Activated CD8-positive, alpha-beta T cell treated with anti-CD3 and anti-CD28 coated beads for 36 hours (primary cell): ENCODE measurements at regions not wholly inside any gene's neighbourhood (a gene's known extent, or its start where the extent isn't known, plus 50 kb on each side); places are given as distances from the start of the nearest gene placed in this dataset.
"Not testable (repeated sequence)": the region's sequence is repeated elsewhere in the genome, so short reads cannot be mapped to it uniquely, and the experiment has no call there.

ENCODE experiments used
- ATAC-seq: fragments of 200-7000 bp; cut with Tn5 transposase; one replicate; pipeline ENCODE4 v1.10.0; 2021; ENCODE audit warnings: mild to moderate bottlenecking, moderate library complexity
- CTCF ChIA-PET: fragments of 350-600 bp; sonication (Branson Sonifier 250); formaldehyde crosslinking; loops from one replicate; lab custom pipeline; 2021; ENCODE audit warnings: antibody characterized with exemption; lab: Charles Lee
- POLR2A ChIA-PET: fragments of 350-600 bp; sonication (Branson Sonifier 250); formaldehyde crosslinking; loops from one replicate; lab custom pipeline; 2021; ENCODE audit warnings: antibody characterized with exemption; lab: Charles Lee
- DNase-seq: peaks from one replicate; pipeline ENCODE4 v3.0.0-alpha.2; 2020
- H3K27ac Mint-ChIP-seq: one replicate; pipeline ENCODE4 v1.8.0; 2021; ENCODE audit warnings: mild to moderate bottlenecking, mixed read lengths
- H3K27me3 Mint-ChIP-seq: one replicate; pipeline ENCODE4 v1.8.0; 2021; ENCODE audit warnings: mixed read lengths
- H3K36me3 Mint-ChIP-seq: one replicate; pipeline ENCODE4 v1.8.0; 2021; ENCODE audit warnings: low read depth, mixed read lengths
- H3K4me1 Mint-ChIP-seq: one replicate; pipeline ENCODE4 v1.8.0; 2021; ENCODE audit warnings: low read depth, mixed read lengths
- H3K4me3 Mint-ChIP-seq: one replicate; pipeline ENCODE4 v1.8.0; 2021; ENCODE audit warnings: mild to moderate bottlenecking, moderate library complexity, mixed read lengths
- H3K9me3 Mint-ChIP-seq: one replicate; pipeline ENCODE4 v1.8.0; 2021; ENCODE audit warnings: mixed read lengths
- intact Hi-C: fragments of 100-400 bp; cut with micrococcal nuclease; formaldehyde crosslinking; loops from one replicate; pipeline ENCODE4 v1.10.0; 2022

- DNase-seq, H3K9me3 Mint-ChIP-seq, H3K36me3 Mint-ChIP-seq, POLR2A ChIA-PET, H3K27me3 Mint-ChIP-seq, CTCF ChIA-PET, ATAC-seq, H3K27ac Mint-ChIP-seq, H3K4me3 Mint-ChIP-seq, intact Hi-C loops: not testable (repeated sequence)
- peaks cover 24% of the 10 kb centered on the region for H3K4me1 Mint-ChIP-seq
These were observed 119.3 kb downstream of the NPIPB11 start for GRCh38 chr16:29287246-29287645.

GRCh38 chr16:29286796-29287195 is 119.7 kb downstream of the NPIPB11 start:
- CTCF ChIA-PET, H3K36me3 Mint-ChIP-seq, intact Hi-C loops, DNase-seq, H3K4me3 Mint-ChIP-seq, H3K27ac Mint-ChIP-seq, ATAC-seq, H3K27me3 Mint-ChIP-seq, POLR2A ChIA-PET, H3K9me3 Mint-ChIP-seq: not testable (repeated sequence)
- H3K4me1 Mint-ChIP-seq = peaks cover 24% of the 10 kb centered on the region

- H3K9me3 Mint-ChIP-seq, ATAC-seq, CTCF ChIA-PET, H3K27ac Mint-ChIP-seq, intact Hi-C loops, H3K27me3 Mint-ChIP-seq, DNase-seq, H3K36me3 Mint-ChIP-seq, POLR2A ChIA-PET, H3K4me3 Mint-ChIP-seq: not testable (repeated sequence)
- H3K4me1 Mint-ChIP-seq = peaks cover 24% of the 10 kb centered on the region
These were observed 120.3 kb downstream of the NPIPB11 start for GRCh38 chr16:29286161-29286560.

- H3K27me3 Mint-ChIP-seq, H3K27ac Mint-ChIP-seq, H3K9me3 Mint-ChIP-seq, H3K36me3 Mint-ChIP-seq, intact Hi-C loops, CTCF ChIA-PET, POLR2A ChIA-PET: not testable (repeated sequence)
- Mint-ChIP-seq H3K4me1 (peaks cover 17% of the 10 kb centered on the region), H3K4me3 (peak overlapping the region; percentile 42)
- ATAC-seq (peak; percentile 45), DNase-seq (peak; percentile 25)
These were observed 121.2 kb downstream of the NPIPB11 start for GRCh38 chr16:29285151-29285885.

GRCh38 chr16:29284723-29285122 is 121.8 kb downstream of the NPIPB11 start:
- intact Hi-C loops, H3K9me3 Mint-ChIP-seq, H3K4me3 Mint-ChIP-seq, H3K27ac Mint-ChIP-seq, H3K27me3 Mint-ChIP-seq, POLR2A ChIA-PET, H3K36me3 Mint-ChIP-seq, CTCF ChIA-PET: not testable (repeated sequence)
- H3K4me1 Mint-ChIP-seq = peaks cover 16% of the 10 kb centered on the region
- peak; percentile 81 for ATAC-seq
- DNase-seq = peak; percentile 21

GRCh38 chr16:29284159-29284558 is 122.4 kb downstream of the NPIPB11 start:
- H3K4me3 Mint-ChIP-seq, H3K27me3 Mint-ChIP-seq, CTCF ChIA-PET, DNase-seq, H3K27ac Mint-ChIP-seq, H3K9me3 Mint-ChIP-seq, POLR2A ChIA-PET, ATAC-seq, H3K36me3 Mint-ChIP-seq, intact Hi-C loops: not testable (repeated sequence)
- peaks cover 16% of the 10 kb centered on the region for H3K4me1 Mint-ChIP-seq

GRCh38 chr16:29278097-29278871 is 128.2 kb downstream of the NPIPB11 start:
- H3K27me3 Mint-ChIP-seq, H3K9me3 Mint-ChIP-seq, CTCF ChIA-PET, H3K27ac Mint-ChIP-seq, ATAC-seq, DNase-seq, POLR2A ChIA-PET, H3K36me3 Mint-ChIP-seq, H3K4me3 Mint-ChIP-seq, H3K4me1 Mint-ChIP-seq, intact Hi-C loops: not testable (repeated sequence)

GRCh38 chr16:29276446-29276845 is 130.1 kb downstream of the NPIPB11 start:
- H3K4me1 Mint-ChIP-seq, CTCF ChIA-PET, H3K4me3 Mint-ChIP-seq, H3K27ac Mint-ChIP-seq, H3K27me3 Mint-ChIP-seq, intact Hi-C loops, POLR2A ChIA-PET, H3K36me3 Mint-ChIP-seq, DNase-seq, ATAC-seq, H3K9me3 Mint-ChIP-seq: not testable (repeated sequence)

- intact Hi-C loops, DNase-seq, H3K27me3 Mint-ChIP-seq, H3K4me3 Mint-ChIP-seq, POLR2A ChIA-PET, CTCF ChIA-PET, H3K9me3 Mint-ChIP-seq, H3K36me3 Mint-ChIP-seq, H3K4me1 Mint-ChIP-seq, H3K27ac Mint-ChIP-seq: not testable (repeated sequence)
- peak; percentile 34 for ATAC-seq
These were observed 132.2 kb downstream of the NPIPB11 start for GRCh38 chr16:29274055-29275035.

- peak; percentile 90 for ATAC-seq
- POLR2A ChIA-PET, H3K4me3 Mint-ChIP-seq, H3K4me1 Mint-ChIP-seq, H3K27me3 Mint-ChIP-seq, H3K9me3 Mint-ChIP-seq, H3K27ac Mint-ChIP-seq, H3K36me3 Mint-ChIP-seq, intact Hi-C loops, CTCF ChIA-PET: not testable (repeated sequence)
- peak; percentile 17 for DNase-seq
These were observed 133.0 kb downstream of the NPIPB11 start for GRCh38 chr16:29273298-29274054.
